Fibroblast of skin of left quadriceps (primary cell): ENCODE measurements at regions not wholly inside any gene's neighbourhood (a gene's known extent, or its start where the extent isn't known, plus 50 kb on each side); places are given as distances from the start of the nearest gene placed in this dataset.

Source experiments
- DNase-seq, 2 experiments: peaks; one replicate each; pipeline ENCODE4 v3.0.0-alpha.2; 2013; ENCODE audit warnings: low read depth in 2 of 2

DNA sequence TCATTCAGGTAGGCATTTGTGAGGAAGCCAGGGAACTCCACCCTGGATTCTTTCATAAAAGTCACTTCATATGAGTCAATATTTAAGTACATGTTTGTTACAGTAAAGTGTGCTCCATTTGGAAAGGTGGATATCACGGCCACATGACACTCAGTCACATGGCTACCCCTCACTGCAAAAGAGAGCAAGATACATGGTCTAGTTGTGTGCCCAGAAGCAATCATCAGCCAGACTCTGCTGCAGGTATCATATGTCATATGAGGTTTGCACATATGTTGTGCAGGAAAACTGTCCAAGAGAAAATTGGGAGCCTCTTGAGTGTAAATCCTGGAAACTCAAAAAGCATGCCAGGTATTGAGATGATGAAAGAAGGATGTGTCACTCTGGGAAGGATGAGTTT lies 55.0 kb upstream of the NMNAT3 start:
- no peak for DNase-seq

DNA sequence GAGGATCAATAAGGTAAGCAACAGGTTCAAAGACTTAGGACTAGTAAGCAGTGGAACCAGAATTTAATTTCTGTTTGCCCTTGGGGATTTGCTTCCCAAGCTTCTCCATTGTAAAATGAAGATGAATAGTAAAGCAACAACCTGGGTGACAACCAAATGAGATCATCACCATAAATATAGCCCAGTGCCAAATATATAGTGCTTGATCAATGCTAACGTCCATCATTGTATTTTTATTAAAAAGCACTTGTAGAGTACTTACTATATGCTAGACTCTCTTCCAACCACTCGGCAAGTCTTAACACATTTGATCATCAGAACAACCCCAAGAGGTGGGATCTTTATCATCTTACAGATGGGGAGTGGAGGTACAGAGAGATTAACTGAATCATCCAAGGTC lies 51.5 kb upstream of the NMNAT3 start:
- DNase-seq = no peak

- DNase-seq = no peak
Observed at GRCh38 chr3:139728414-139728813, 50.6 kb upstream of the NMNAT3 start.
